NCI-H510A (cell line): ENCODE measurements at regions not wholly inside any gene's neighbourhood (a gene's known extent, or its start where the extent isn't known, plus 50 kb on each side); places are given as distances from the start of the nearest gene placed in this dataset.

Experiments
- DNase-seq: peaks from one replicate; lab custom pipeline; 2025; lab: John Stamatoyannopoulos, UW

DNA sequence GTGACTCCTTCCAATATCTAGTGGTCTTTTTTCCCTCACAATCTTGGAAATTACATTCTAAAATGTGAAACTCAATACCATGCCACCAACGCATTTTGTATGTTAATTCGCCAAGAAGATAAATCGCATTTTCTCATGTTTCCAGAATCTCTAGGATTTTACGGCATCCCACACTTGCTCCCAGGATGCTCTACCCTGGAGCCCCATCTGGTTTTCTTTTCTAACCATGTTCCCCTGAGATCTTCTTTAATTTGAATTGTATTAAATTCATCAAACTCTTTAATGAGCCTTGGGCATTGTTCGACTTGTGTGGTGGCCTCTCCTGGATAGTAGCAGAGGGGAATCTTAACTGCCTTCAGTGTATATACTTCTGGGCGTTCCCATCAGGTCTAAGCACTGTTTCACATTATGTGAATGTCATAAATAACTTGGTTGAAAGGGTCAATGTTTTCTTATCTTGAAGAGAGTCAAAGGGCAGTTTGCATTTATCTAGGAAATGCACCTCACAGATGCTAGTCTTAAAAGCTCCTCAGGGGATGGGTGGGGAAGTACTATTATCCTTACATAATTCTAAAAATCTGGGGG, 169.1 kb upstream of the MEOX2 start:
- DNase-seq = no peak

DNA sequence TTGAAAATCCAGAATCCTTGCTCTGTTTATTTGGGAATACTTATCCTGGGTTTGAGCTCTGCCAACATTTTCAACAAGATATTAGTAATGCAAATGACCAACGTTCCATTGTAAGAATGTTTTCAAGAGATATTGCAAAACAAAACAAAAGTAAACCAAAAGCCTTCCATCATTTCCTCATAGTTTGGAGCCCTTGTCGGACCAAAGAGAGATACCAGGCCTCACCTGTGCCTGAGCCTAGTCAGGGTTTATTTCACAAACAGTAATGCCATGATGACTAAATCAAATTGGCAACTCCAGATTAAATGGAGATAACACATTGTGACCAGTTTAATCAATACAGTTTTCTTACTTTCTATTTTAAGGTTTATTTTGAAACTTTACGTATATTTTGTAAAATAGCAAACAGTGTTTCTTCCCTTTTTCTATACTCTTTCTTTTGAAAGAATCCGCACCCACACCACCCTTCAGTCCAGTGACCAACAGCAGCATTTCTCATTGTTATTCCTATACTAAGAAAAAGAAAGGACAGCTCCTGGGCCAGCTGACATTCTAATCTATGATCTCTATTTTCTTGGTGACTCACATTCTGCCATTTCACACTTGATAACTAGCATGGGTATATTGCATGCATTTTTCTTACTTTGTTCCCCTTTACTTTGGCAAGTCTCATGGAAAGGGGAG, 168.5 kb upstream of the MEOX2 start:
- DNase-seq = no peak

DNA sequence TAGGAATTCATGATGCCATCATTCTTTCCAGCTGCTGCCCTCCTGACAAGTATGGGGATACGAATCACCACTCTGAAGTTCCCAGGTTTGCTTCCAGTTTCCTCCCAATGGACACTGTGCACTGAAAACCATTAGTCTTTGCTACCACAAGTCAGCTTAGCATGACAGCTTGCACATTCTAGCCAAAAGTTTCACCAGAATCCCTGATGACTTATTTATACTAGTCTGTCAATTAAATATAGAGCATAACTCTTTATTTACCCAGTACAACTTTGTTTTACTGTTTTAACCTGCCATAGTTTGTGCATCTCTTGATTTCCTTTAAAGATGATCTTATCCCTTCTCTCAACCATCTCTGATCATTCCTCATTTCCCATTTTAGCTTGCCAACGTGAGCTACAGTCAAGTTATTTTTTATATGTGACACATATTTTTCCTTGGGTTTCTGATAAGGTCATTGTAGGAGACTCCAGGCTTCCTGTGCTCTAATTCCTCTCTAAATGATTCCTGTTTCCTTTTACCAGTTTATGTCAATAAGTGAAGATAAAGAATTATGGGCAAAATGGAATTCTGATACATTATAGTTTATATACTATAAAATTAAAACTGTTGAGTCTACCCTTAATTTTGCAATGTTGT, 167.5 kb upstream of the MEOX2 start:
- no peak for DNase-seq

DNA sequence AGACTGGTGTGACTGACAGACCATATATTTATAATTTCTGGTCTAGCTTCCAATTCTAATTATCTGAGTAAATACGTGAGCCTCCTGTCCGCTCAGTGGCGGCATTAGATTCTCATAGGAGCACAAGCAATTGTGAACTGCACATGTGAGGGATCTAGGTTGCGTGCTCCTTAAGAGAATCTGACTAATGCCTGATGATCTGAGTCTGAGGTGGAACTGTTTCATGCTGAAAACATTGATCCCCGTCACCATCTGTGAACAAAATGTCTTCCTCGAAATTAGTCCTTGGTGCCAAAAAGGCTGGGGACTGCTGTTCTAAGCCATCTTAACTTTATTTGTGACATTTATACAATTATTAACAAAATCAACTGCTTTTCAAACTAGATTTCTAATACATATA, 164.7 kb upstream of the MEOX2 start:
- no peak for DNase-seq

DNA sequence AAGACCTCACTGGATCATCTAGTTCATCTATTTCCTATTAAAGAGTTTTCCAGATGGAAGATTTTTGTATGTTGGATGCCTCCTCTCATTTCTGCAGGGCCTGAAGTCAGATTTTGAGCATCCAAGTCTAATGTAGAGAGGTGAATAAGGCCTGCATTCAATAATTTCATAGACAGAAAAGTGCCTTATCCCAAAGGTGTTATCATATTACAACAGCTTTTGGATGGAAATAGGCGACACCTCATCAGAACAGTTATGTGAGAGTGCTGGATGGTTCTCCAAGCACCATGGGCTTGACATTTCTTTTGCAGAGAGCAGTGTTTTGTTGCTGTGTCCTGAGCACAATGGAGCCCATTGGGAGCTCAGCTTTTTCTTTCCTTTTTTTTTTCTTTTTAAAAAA, 162.4 kb upstream of the MEOX2 start:
- DNase-seq = no peak

DNA sequence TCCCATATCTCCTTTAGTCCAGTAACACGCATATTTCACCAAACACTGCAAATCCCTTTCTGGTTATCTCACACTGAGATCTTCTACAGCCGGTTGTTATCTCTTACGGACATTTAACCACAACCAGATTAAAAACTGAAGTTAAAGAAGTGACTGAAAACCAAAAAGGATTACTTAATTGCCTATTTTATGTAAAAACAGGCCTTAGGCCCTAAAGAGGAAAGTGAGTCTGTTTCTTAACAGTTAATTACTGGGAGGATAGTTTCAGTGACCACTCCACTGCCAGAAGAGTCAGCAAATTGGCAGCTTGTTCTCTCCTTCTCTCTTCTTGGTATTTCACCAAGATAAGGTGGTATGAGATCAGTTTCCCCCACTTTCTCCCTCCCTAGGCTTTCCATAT, 161.9 kb upstream of the MEOX2 start:
- no peak for DNase-seq

DNA sequence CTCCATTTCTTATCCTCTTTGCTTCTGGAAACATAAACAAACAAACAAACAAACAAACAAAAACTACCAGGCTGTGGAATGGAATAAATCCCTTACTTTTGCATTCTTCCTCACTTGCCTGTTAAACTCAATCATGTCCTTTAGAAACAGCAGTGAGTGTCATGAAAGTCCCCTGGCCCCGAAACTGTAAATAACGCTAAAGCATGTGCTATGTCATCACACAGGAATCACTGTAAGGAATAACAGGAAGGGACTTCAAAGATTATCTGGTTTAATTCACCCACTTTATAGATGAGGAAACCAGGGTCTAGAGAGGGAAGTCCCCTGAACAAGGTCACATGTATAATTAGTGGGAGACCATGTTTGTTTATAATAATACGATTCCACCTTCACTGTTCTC, 159.4 kb upstream of the MEOX2 start:
- no peak for DNase-seq

DNA sequence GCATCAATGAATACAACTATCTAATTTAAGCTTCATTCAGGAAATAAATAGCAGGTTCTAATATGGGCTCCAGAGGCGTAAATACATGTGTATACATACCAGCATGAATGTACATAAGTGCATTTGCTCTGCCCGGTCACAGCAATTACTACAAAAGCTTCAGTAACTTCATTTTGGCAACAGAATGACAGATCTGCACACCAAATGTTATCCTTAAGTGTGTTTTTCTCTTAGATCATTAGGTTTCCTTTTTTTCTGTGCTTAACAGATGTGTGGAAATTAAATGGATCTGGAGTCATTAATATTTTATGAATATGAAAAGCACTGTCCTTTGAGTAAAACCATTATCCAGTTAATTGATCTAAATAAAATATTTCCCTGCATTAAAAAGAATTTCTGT, 159.0 kb upstream of the MEOX2 start:
- DNase-seq = no peak

DNA sequence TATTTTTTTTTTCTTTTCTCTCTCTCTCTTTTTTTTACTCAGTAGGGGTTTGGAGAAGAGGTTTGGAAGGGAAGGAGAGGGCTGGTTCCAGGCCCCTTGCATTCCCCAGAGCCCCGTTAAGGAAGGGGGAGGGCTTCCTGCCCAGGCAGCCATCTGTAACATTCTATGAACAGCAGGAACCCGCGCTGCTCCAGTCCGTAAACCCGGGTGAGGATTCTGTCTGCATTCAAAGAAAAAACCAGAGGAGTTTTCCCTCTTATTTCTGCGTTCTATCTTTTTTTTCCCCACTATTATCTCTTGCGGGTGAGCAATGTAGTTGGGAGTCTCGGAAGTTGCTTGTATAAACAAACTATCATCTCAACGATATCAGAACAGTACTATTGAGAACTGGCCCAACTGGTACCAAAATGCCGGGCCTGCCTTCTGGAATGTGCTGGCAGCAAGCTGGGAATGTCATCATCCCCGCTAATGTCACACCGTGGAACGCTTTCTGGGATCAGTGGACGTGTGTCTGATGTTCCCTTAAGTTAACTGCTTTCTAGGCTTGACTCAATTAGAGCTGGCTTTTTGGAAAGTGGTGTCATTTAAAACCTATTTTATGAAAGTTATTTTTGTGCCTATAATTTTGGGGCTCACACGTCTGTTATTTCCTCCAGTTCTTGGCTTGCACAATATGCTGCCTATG, 153.1 kb upstream of the MEOX2 start:
- DNase-seq = no peak

DNA sequence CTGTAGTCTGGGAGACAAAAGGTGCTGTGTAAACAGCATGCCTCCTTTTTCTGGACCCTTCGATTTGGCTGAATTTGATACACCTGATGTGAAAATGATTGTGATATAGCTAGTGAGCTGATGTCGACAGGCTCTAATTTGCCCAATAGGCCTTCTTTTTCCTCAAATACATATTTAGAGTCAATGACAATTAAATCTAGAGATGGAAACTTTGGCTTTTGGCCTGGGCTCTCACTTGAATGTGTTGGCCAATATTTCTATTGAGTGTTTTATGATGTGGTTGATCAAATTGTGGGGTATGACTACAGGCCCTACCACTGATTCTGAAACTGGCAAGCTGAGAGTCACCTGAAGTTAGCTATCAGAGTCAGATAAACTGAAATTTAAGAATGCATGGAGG, 151.8 kb upstream of the MEOX2 start:
- DNase-seq = no peak

DNA sequence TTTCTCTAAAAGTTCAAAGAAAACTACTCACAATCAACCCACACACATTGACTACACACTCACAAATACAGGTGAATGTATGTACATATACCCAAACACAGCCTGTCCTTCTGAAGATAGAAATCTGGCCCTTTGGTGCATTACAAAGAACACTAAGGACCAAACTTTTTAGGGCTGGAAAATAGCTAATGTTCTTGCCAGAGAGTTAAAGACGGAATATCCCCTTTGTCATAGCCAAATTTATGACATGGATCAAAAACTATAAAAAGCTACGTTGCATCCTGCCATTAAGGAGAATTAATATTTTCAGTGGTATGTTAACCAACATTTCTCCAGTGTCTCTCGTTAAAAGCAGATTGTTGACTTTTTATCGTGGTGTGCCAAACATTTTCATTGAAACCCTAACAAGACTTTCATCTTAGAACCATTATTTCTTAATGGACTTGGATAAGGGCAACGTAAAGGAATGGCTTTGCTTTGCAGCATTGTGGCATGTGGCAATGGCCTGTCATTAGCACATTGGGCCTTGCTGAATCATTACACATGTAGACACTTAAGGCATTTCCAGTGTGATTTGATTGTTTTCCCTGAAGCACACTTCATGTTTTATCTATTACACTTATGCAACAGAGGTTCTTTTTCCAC, 150.9 kb upstream of the MEOX2 start:
- no peak for DNase-seq

DNA sequence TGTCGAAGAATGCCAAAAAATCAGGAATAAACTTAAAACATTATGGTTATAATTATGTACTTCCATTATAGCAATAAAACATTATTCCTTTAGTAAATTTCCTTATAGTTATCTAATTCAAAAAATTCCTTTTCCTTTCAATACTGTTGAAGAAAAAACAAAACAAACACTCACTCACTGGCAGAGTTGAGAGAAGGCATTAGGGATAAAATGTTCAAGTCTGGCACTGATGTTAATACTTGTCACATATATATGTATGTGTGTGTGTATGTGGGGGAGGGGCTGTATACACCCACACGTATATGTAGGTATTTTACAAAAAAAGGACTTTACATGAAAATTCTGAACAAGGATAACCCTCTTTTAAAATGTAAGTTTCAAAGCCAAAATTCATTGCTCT, 150.2 kb upstream of the MEOX2 start:
- no peak for DNase-seq

DNA sequence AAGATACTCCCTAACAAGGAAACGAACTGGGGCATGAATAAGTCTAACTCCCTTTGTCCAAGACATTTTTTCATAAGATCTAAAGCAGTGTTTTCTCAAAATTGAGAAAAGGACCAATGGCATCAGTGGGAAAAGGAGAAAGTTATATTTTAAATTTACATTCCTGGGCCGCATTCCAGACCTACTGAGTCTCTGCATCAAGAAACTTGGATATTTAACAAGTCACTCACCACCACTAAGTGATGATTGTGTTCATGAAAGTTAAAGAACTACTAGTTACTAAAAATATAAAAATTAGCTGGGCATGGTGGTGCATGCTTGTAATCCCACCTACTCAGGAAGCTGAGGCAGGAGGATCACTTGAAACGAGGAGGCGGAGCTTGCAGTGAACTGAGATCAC, 149.6 kb upstream of the MEOX2 start:
- DNase-seq = no peak

DNA sequence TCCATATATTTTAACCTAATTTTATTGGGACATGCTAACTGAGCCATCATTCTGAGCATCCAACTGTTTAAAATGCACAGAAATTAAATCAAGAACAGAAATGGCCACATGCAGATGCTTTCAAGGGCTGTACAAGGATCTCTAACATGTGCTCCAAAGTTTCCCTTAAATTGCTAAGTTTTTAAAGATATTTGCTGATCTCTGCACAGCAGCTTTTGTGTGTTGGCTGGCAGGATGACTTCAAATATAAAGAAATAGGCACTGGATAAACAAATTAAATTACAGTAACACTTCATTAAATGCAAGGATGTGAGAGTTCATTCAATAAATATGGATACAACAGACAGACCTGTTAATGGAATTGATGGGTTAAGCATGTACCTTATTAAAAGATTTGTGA, 148.0 kb upstream of the MEOX2 start:
- no peak for DNase-seq

DNA sequence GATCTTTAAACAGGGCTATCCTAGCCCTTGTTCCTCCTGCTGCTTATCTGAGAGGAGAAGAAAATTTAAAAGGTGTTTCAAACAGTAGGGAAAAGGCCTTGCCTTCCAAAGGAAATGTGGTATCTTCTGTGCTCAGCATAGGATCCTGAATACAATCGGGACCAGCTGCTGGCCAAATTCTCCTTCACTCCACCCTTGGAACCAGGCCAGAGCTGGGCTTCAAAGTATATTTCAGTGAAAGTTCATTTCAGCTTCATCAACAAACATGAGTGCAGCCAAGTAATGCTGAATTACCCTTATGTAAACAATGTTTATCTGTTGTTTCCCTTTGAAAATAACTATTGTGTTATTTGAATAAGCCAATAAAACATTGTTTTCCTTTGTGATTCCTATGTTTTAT, 146.5 kb upstream of the MEOX2 start:
- no peak for DNase-seq

DNA sequence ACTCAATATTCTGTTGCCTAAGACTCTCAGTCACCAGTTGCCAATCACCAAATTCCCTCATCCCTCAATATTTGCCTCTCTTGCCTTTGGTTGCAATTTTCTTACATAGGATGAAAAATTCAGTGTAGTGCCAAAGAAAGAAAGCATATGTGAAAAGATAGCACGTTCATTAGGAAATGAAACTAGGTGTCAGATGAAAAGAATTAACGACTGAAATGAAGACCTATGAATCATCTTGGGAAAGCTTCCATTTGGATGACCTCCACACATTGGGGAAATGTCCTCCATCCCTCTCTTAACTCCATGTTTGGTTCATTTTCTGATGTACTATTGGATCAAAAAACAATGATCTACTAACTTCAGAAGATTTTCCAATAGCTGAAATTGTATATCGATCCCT, 145.1 kb upstream of the MEOX2 start:
- DNase-seq = no peak

DNA sequence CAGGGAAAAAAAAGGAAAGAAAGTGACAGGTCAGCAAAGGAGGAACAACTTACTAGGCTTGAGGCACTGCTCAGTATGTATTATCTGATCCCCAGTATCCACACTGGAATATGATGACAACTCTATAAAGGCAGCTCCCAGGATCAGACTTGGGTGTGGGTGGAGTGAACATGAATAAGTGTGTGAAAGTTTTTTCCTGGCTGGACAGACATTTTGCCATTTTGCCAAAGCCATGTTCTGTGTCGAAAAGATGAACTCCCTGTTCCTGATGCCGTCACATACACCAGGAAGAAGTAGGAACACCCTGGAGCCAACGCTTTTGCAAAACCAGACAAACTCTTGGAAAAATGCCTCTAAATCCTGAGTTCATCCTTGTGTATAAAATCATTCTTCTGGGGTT, 143.2 kb upstream of the MEOX2 start:
- DNase-seq = no peak

DNA sequence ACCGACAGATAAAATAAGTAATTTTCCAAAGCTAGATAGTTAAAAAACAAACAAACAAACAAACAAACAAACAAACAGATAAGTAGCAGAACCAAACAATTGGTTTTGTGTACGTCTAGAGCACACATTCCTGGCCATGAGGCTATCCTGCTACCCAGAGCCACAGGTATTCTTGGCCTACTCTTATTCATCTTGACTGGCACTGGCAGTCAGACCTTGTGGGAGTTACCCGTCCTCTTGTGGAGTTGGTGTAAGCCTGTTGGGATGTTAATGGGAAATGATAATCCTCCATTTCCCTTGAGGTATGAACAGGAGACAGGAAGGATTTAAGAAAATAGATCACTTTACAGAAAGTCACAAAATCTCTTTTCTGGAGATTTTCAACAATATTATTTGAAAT, 142.4 kb upstream of the MEOX2 start:
- DNase-seq = no peak

DNA sequence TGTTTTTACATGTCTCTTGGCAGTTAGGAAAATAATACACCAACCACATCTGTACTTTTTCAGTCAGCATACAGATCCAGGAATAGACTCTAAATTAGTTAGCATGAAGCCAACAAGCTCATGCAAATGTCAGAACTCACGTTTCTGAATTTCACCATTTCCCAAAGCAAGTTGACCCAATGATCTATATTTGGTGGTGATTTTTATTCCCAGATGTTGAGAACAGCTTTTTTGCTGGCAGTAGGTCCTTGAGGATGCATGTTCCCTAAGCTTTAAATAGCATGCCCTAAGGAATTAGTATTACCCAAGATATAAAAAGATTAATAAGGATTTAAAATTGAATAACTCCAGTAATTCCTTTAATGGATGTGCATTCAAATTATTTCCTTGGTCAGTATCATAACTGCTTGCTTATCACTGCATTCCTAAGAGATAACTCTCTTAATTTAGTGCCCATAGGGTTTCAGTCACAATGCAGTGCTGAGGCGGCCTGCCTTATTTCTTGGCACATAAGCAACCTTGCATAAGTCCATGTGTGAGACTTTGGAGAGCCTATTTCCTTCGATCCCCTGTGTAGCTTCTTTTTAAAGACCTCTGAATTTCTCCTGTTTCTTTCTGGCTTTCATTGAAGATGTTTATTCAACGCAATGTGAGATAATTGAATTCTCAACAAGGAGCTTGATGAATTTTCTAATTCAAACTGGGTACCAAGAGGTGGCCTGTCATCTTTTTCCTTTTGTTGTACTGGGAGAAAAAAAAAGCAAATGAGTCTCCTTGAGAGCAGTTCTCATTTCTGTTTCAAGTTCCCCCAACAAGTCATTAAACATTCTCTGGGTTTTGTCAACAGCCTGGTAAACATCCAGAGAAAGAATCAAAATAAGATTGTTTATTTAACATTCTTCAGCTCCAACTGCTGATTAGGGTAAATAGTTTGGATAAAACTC, 135.3 kb upstream of the MEOX2 start:
- no peak for DNase-seq

DNA sequence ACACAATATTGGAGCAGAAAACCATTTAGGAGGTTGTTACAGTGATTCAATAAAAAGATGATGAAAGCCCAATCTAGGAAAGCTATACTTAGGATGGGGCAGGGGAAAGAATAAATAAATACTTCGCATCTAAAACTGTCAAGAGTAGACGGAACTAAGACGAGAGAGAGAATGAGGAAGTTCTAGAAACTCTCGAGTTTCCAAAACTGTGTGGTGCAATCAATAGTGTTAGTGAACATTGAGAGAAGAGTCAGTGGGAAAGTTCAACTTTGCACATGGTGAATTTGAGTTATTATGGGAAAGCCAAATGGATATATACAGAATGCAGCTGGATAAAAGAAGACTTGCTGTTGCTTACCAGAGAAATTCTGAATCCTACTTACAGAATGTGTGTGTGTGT, 133.8 kb upstream of the MEOX2 start:
- no peak for DNase-seq

DNA sequence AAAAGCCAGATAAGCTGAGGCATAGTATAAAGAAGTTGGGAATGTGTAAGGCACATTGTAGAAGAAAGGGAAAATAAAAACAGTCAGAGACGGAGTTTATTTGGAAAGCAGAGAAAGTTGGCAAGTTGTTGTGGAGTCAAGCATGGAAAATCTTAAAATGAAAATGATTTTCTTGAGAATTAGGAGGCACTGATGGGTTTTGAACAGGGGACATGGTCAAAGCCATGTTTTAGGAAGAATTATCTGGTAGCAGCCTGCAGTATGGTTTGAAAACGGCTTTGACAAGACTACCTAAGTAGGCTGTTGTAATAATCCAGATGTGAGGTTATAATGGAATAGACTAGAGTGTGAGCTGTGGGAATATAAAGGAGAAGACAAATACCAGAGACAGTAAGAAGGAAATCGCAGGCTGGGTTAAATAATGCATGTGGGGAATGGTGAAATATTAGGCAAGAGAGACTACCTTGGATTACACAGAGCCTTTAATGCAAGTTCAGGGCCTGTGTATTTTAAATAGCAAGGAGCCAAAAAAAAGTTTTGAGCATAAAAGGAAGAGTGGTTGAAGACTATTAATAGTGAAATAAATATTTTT, 130.4 kb upstream of the MEOX2 start:
- no peak for DNase-seq
